HT-29 (cell line): ENCODE measurements at regions not wholly inside any gene's neighbourhood (a gene's known extent, or its start where the extent isn't known, plus 50 kb on each side); places are given as distances from the start of the nearest gene placed in this dataset.

Experiments
- DNase-seq: peaks from one replicate; pipeline ENCODE4 v3.0.0-alpha.2; 2015; ENCODE audit warnings: low spot score

DNA sequence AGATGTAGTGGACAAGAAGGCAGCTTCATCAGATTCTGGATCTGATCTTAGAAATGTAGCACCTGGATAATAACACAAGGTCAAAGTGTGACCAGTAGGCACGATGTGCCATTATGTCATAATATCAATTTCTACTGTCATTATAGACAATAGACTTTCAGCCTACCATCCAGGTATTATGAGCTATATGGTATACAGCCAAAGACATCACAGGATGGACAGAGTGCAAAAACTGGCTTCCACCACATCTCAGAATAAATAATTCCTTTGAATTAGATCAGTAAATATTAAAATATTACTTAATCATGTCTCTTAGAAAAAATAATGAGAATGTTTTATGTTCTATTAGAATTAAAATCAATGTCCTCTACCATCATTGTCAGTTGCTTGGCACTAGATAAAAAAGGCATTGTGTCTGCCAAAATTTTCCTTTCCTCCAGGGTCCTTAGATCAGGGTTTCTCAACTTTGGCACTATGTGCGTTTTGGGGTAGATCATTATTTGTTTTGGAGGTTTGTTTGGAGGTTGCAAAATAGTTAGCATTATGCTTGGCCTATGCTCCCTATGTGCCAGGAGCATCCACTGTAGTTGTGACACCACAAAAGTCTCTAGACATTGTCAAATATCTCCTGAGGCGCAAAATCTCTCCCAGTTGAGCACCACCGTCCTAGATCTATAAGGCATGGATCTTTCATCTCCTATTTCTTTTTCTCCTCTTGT is 86.7 kb upstream of the NRIP1 start:
- DNase-seq, result no peak

DNA sequence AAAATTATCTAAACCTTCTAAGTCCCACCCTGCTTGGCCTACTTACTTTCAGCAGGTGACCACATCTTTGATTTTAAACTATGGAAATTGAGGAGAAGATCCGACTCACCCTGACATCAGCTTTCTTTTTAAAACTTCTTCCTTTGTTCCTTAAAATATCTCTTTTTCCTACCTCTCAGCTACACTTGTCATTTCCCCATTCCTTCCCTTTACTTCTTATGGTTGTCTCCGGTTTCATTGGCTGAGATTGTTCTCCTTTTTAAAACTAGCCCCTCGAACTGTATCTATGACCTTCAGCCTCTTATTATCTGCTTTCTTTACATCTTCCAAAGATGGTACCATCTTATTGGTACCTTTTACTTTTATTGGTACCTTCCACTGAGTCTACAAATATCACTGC is 87.8 kb upstream of the NRIP1 start:
- DNase-seq, result no peak

DNA sequence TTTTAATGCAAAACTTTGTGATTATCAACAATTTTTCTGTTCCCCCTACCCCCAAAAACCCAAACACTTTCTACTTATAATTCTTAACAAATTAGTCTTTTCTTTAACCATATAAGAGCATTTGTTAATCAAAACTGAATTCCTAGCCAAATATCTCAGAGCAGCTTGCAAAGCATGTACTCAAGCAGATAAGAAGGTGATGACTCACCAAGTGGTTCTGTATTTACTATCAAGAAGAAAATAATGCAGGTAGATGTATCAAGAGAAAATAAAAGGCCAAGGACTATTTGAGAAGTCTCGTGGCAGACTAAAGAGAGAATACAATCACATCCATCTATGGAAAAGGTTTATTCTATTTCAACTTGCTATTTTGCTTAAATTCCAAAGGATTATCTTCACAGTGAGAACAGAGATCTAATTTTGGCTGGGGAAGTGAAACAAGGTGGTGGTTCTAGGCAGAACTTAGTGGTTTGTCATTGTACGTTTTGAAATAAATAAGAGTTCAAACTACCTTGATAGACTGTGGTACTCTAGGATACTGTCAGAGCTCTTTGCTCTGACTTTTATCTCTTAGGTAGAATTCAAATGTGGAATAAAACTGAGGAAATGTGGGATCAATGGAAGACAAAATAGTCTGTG is 94.7 kb upstream of the NRIP1 start:
- DNase-seq, result no peak

DNA sequence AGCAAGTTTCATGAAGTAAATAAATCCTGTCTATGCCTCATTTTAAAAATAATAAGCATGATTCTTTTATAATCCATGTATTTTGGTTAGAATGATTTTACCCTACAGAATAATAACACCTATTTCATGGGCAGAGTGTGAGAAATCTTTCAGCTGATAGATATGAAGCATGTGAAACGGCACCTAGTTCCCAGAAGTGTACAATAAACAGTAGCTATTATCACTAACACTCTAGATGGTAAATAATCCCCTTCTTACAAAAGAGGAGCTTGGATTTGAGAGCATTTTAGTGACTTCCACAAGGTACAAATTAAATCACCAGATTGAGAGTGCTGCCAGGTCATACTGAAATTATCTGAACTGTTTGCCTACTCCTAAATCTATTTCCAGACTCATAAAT is 95.3 kb upstream of the NRIP1 start:
- DNase-seq, result no peak

DNA sequence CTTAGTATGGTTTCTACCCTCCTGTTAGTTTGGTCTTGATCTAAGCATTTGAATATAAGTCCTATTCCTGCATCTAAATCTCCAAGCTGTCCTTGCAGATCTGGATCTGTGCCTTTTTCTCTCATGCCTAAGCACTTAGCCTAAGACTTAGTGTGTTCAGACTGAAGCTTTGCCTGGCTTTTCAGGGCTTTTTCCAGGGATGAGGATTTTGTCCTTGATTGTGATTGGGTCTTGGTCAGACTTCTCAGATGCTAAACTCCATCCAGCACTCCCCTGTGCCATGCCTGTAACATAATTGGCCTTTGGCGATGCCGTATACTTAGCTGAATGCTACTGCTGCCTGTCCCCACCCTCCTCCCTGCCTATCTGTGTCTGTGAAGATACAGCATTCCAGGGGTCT is 98.1 kb upstream of the NRIP1 start:
- no peak for DNase-seq

DNA sequence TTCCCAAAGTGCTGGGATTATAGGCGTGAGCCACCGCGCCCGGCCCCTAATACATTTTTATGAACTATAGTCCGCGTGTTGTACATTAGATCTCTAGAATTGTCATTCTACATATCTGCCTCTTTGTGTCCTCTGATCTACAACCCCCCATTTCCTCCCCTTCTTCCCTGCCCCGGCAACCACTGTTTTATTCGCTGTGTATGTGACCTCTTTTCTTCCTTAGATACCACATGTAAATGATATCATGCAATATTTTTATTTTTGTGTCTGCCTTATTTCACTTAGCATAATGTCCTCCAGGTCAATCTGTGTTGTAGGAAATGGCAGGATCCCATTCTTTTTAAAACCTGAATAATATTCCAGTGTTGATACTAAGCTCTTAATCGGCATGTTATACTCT is 99.5 kb upstream of the NRIP1 start:
- DNase-seq, result peak; percentile 14

DNA sequence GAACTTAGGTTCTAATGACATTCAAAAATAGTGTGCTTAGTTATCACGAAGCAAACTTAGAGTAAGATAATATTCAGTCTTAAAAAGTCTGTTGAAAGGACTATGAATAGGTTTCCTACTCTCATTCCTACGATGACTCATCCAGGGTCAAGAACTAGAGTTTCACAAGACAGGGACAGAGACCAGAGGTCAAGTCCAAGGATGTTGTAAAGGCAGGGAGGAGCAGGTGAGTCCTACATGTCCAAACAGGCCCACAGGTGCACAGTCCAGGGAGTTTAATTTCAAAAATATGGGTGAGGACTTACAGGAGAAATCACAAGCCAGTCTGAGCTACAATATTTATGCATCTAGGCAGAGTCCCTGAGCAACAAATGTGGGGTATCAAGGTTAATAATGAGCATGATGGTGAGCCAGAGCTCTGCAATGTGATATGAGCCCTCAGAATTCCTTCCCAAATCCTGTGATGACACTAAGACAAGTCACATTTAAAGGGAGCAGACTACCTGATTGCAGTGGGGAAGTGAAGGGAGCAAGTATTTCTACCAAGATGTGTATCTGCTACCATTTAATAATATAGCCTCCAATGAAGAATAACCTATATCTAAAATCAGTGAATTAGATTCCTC is 100.0 kb upstream of the NRIP1 start:
- DNase-seq, result peak; percentile 39

DNA sequence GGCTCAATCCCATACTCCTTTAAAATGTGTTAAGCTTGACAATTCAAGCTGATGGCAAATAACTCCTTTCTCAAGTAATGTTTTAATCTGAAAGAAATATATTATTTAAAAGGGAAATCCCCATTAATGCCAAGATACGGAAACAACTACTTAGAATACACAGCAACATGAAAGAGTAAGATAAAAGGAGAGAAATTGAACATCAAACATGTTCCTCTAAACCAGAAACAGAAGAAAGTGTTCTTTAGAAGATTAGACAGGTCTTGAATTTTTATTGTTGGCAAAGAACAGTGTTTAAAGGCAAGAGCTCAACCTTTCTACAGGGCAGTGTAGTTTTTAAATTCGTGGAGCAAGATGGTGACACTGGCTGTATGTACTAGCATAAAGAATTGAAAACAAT is 105.8 kb upstream of the NRIP1 start:
- DNase-seq, result no peak

DNA sequence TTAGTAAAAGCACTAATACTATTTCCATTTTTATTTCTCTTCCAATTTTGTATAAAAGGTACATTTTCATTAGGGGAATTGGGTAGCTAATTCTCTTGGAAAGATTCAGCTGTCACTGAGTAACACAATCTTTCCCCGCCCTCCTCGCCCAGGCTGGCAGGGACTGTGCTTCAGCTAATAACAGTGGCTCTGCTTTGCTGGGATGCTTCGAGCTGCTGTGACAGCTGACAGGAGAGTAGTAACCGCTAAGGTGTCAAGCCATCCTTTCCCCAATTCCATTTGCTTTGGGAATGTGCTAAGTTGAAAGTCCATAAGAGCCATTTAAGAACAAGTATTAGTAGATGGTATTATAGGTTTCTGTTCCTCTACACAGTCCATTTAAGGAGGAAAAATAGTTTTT is 106.7 kb upstream of the NRIP1 start:
- no peak for DNase-seq

DNA sequence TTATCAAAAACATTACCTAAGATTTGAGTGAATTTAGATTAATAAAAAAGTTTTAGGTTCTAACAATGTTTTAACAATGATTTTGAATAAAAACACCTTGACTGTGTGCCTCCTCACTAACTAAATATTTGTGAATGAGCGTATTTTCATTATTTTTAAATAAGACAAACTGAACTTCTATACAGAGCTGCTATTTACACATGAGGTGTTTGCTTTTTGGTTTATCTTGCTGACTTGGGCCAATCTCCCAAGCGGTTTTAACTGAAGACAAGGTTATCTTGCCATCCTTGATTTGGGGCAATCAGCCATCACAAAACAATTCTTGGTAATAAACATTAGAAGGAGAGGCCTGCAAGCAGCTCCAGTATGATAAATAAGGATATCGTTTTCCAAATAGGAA is 108.2 kb upstream of the NRIP1 start:
- no peak for DNase-seq

DNA sequence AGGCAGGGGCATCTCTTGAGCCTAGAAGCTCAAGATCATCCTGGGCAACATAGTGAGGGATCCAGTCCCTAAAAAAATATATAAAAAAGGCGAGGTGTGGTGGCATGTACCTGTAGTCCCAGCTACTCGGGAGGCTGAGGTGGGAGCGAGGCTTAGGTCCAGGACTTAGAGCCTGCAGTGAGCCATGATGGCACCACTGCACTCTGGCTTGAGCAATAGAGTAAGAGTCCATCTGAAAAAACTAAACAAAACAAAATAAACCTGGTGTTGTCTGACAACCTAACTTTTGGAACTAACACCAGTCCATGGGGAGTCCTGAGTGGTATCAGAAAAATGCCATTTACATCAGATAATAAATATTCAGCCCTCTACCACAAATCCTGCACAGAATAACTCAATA is 110.1 kb upstream of the NRIP1 start:
- no peak for DNase-seq

DNA sequence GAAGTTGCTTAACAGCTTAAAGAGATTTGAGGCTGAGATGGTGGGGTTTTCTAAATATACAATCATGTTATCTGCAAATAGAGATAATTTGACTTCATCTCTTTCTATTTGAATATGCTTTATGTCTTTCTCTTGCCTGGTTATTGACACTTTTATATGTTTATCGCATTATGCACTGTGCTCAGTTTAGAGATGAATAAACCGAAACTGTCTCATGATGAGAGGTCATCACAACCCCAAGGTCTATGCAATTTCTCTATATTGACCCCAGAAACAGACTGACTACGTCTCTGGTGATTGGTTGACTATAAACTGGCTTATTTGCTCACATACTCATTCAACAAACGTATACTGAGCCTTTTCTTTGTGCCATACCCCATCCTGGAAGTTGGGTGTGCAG is 117.9 kb upstream of the NRIP1 start:
- DNase-seq, result no peak

DNA sequence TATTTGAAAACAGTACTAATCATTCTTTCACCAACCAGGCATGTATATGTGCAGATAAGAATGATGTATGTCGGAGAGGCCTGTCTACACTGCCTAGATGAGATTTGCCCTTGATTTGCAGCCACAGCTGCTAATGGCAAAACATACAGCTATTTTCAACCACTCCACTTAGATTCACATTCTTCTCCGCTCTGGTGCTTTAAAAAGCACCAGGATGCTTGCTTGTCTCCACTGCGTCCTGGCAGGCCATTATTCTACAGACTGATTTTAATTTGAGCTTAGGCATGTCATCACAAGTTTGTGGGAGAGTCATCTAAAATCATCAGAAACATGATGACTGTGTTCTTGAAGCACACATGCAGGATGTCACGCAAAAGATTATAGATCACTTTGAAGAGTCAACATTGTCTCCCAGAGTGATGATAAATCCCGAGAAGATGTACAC is 119.0 kb upstream of the NRIP1 start:
- DNase-seq, result no peak

DNA sequence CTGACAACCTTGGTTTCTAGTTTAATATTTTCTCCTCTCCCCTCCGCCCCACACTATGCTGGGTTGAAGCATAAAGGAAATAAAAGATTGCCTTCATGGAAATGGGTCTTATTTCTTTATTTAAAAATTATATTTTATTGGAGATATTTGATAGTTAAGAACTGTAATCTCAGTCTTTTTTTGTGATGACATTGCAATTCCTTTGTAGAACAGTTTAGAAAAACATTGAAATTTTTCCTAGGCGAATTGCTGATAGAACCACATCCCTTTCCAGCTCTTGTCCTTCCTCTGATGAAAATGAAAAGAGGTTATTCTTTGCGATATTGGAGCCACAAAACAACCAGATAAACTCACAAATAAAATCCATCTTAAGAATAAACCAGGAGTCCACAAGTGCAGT is 125.6 kb upstream of the NRIP1 start:
- DNase-seq, result no peak

DNA sequence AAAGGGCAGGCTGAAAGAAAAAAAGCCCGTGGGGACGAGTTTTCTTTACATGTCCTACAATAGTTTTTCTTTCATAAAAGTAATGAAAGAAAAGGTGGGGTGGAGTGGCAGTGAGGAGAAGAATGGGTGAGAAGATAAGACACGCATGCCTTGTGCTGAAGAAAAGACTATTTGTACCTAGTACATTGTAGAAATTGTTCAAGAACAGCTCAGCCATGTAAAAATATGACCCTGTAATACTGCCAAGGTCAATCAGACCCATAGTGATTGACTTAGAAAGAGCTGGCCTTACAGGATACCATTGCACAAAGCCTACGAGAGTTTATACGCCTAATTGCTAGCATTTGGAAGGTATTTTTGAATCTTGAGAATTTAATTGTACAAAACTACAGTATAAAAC is 126.0 kb upstream of the NRIP1 start:
- DNase-seq, result no peak

DNA sequence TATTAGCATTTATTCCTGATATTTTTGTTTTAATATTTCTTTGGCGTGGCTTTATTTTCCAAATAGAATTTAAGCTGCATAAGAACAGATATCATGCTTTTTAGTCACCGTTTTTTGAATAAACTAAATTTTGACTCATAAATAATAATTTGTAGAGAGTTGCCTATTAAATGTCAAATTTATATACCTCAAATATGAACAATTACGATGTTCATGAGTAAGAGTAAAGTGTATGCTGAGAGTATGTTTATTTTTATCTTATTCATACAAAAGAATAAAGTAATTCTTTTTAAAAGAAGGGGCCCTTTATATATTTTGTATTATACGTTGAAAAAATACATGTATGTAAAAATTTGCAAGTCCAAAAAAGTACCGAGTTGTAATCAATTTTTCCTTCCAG is 126.5 kb upstream of the NRIP1 start:
- no peak for DNase-seq

DNA sequence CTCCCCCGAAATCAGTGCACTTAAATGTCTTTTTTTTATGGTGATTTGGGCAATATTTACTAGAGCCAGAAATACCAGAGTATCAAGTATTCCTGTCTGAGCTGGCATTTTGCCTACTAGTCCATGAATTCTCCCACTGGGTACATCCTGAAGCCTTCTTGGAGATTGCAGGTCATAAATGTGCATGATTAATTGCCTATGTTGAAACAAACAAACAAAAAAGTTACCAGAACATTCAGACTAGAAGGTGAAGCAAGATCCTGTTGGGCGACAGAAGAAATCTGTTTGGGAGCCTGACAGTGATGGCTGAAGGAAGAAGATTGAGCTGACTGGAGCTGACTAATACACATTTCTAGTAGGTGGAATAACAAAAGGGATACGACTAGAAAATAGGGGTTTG is 127.4 kb upstream of the NRIP1 start:
- peak; percentile 77 for DNase-seq

DNA sequence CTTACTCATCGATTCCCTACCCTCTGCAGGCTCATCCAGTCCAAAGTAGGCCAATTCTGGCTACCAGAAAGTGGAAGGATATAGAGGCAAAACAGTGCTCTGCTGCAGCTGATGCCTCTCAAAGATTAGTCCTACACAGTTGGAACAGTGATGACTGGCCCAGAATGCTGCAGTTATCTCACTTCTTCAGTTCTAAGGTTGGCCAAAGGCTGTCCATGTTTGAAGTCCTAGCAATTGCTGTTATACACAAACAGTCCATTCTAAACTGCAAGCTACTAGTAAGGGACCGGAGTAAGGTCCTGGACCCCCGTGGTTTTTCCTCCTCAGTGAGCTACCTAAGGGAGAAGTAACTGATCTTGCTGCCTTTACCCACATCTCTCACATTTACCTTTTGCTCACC is 129.1 kb upstream of the NRIP1 start:
- DNase-seq, result no peak

DNA sequence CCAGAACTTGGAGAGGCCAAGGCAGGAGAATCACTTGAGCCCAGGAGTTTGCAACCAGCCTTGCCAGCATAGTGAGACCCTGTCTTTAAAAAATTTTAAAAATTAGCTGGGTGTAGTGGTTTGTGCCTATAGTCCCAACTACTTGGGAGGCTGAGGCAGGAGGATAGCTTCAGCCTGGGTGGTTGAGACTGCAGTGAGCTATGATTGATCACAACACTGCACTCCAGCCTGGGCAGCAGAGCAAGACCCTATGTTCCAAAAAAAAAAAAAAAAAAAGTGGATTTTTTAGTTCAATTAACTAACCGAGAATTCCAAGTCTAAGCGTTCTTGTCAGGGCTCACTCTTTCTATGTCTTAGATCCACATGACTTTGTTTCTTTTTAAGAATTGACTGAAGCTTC is 130.3 kb upstream of the NRIP1 start:
- no peak for DNase-seq

DNA sequence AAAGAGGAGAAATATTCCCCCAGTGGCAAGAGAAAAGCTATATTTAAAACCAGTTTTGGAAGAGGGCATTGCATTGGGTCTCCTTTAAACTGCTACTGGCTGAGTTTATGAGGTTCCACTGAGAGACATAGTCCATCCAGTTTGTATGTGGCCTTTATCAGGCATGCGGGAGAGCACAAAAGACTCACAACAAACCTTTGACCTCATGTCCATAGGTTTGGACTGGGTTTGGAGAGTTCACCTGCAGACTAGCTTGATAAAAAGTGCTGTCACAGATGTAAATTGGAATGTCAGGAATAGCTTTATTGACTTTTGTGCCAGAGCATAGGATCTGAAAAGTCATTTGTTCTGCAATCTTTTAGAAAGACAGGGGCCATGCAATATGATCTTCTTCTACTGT is 131.0 kb upstream of the NRIP1 start:
- no peak for DNase-seq

DNA sequence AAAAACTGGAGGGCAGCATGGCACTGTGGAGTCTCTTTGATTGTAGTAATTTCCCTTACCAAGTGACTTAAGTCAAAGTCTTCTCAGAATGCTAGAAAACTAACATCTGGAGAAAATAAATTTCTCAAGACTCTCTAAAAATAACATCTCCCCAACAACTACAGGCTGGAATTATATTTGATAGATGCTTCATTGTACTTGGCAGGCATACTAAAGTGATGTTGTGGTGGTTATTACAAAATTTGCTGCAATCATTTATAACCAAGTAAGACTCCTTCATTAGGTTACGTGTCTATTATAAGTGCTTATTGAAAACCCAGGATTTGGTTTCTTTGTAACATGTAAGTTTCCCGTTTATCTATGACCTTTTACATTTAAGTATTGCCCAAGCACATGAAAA is 132.9 kb upstream of the NRIP1 start:
- DNase-seq, result no peak

DNA sequence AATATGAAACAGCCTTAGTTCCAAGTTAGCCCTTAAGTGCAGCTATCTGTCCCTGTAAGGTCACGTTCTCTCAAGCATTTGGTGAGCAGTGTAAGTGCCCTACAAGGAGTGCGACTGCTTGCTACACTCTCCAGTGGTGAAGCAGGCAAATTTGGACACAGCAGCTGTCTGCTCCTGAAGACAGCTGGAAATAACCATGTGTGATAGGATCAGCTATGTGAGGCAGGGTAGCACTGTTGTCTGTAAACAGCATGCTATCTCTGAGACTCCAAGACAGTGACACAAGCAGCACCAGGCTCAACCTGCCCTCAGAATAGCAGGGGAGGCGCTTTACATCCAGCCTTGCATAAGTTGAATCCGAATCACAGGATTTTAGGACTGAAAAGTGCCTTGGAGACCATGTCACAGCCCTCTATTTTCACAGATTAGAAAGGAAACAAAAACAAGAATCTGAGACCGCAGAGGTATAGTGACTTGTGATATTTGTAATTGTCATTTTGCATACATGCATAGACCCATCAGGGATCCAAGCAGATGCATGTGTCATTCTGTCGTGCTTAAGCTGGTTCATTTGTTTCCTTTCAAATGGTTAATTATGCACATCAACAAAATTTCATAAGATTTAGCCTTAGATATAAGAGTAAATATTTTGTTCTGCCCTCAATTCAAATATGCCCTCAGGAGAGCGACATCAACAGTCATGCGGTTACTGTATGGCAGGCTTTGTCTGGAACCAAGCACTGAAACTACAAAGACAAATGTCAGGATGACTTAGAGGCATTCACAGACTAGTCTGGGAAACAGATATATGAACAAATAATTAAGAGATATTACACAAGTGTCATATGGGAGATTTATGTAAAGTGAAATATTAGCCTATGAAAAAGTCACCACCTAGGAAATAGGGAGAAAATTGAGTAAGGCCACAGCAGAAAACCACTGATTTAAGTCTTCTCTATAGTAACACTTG is 134.9 kb upstream of the NRIP1 start:
- no peak for DNase-seq
